ENCODE measurements at regions not wholly inside any gene's neighbourhood (a gene's known extent, or its start where the extent isn't known, plus 50 kb on each side); places are given as distances from the start of the nearest gene placed in this dataset.
A peak's percentile ranks its signal among the peaks of the same experiment; 100 is the strongest.

- Histone ChIP-seq H2AFZ (ENCODE audit: low read length) (no peak overlapping the region), H3K79me2 (ENCODE audit: insufficient read depth, low read depth, low read length) (no peaks in the 10 kb centered on the region), H3K4me1 (ENCODE audit: insufficient read depth, low read length, poor library complexity, severe bottlenecking) (peaks cover 24% of the 10 kb centered on the region), H3K36me3 (ENCODE audit: insufficient read depth, low read length) (no peaks in the 10 kb centered on the region), H3K27ac (ENCODE audit: low read depth, low read length, poor library complexity, severe bottlenecking) (no peak overlapping the region), H4K20me1 (ENCODE audit: insufficient read depth, low read length) (no peaks in the 10 kb centered on the region), H3K9me3 (ENCODE audit: low read length) (no peaks in the 10 kb centered on the region), H3K9me2 (ENCODE audit: insufficient read depth, low read length) (no peaks in the 10 kb centered on the region), H3K4me3 (ENCODE audit: low read depth, low read length, poor library complexity, severe bottlenecking) (no peak overlapping the region), H3K4me2 (ENCODE audit: low read length) (no peak overlapping the region)
- no TSS peak for BruUV-seq (replicated peaks)
- no peak for DNase-seq (ENCODE audit: low spot score)
- CTCF ChIA-PET (ENCODE audit: unreplicated experiment), result no interaction called here
- intact Hi-C loops (cut with micrococcal nuclease; ENCODE audit: unreplicated experiment), result no loop called here
- POLR2A ChIA-PET, result no interaction called here
- TF ChIP-seq EZH2phosphoT487 (IDR thresholded peaks at IDR 0.05; ENCODE audit: borderline replicate concordance, low read depth, low read length), result no peak
- no peak for TF ChIP-seq CTCF (conservative IDR thresholded peaks at IDR 0.05; ENCODE audit: low read length)
Measured at GRCh38 chr21:43297989-43298388, 128.9 kb downstream of the SIK1 start.

GRCh38 chr21:43297391-43297981 is 128.7 kb downstream of the CRYAA start:
- TF ChIP-seq CTCF (conservative IDR thresholded peaks at IDR 0.05; ENCODE audit: low read length) (no peak), EZH2phosphoT487 (IDR thresholded peaks at IDR 0.05; ENCODE audit: borderline replicate concordance, low read depth, low read length) (no peak)
- Histone ChIP-seq H3K9me2 (ENCODE audit: insufficient read depth, low read length) (no peaks in the 10 kb centered on the region), H3K36me3 (ENCODE audit: insufficient read depth, low read length) (no peaks in the 10 kb centered on the region), H3K79me2 (ENCODE audit: insufficient read depth, low read depth, low read length) (no peaks in the 10 kb centered on the region), H3K4me2 (ENCODE audit: low read length) (no peak overlapping the region), H3K4me1 (ENCODE audit: insufficient read depth, low read length, poor library complexity, severe bottlenecking) (peaks cover 24% of the 10 kb centered on the region), H3K4me3 (ENCODE audit: low read depth, low read length, poor library complexity, severe bottlenecking) (no peak overlapping the region), H3K27ac (ENCODE audit: low read depth, low read length, poor library complexity, severe bottlenecking) (no peak overlapping the region), H4K20me1 (ENCODE audit: insufficient read depth, low read length) (no peaks in the 10 kb centered on the region), H3K9me3 (ENCODE audit: low read length) (no peaks in the 10 kb centered on the region), H2AFZ (ENCODE audit: low read length) (no peak overlapping the region)
- ChIA-PET CTCF (ENCODE audit: unreplicated experiment) (no interaction called here), POLR2A (no interaction called here)
- intact Hi-C loops (cut with micrococcal nuclease; ENCODE audit: unreplicated experiment), result no loop called here
- no peak for DNase-seq (ENCODE audit: low spot score)
- no TSS peak for BruUV-seq (replicated peaks)

GRCh38 chr21:43295066-43295958 is 126.5 kb downstream of the CRYAA start:
- Histone ChIP-seq H2AFZ (ENCODE audit: low read length) (0 out of 2 replicates have a peak overlapping the region, but pooled peaks have one; percentile 26), H4K20me1 (ENCODE audit: insufficient read depth, low read length) (no peaks in the 10 kb centered on the region), H3K9me2 (ENCODE audit: insufficient read depth, low read length) (no peaks in the 10 kb centered on the region), H3K9me3 (ENCODE audit: low read length) (no peaks in the 10 kb centered on the region), H3K79me2 (ENCODE audit: insufficient read depth, low read depth, low read length) (no peaks in the 10 kb centered on the region), H3K4me3 (ENCODE audit: low read depth, low read length, poor library complexity, severe bottlenecking) (peak overlapping the region; percentile 27), H3K36me3 (ENCODE audit: insufficient read depth, low read length) (no peaks in the 10 kb centered on the region), H3K4me1 (ENCODE audit: insufficient read depth, low read length, poor library complexity, severe bottlenecking) (peaks cover 37% of the 10 kb centered on the region), H3K27ac (ENCODE audit: low read depth, low read length, poor library complexity, severe bottlenecking) (no peak overlapping the region), H3K4me2 (ENCODE audit: low read length) (peak overlapping the region; percentile 70)
- peak; percentile 44 for DNase-seq (ENCODE audit: low spot score)
- TF ChIP-seq EZH2phosphoT487 (IDR thresholded peaks at IDR 0.05; ENCODE audit: borderline replicate concordance, low read depth, low read length) (no peak), CTCF (conservative IDR thresholded peaks at IDR 0.05; ENCODE audit: low read length) (no peak)
- CTCF ChIA-PET (ENCODE audit: unreplicated experiment), result no interaction called here
- BruUV-seq (replicated peaks), result no TSS peak
- POLR2A ChIA-PET, result interaction anchor here (0.5 kb wide), 1 partner anchor 732 kb away, joined by 3 read pairs; no protein-coding TSS in a partner anchor
- intact Hi-C loops (cut with micrococcal nuclease; ENCODE audit: unreplicated experiment), result loop anchor here (2.0 kb wide), 1 partner anchor 65 kb away; no protein-coding TSS in a partner anchor
